Vagina (tissue), 2 donors: ENCODE measurements at regions not wholly inside any gene's neighbourhood (a gene's known extent, or its start where the extent isn't known, plus 50 kb on each side); places are given as distances from the start of the nearest gene placed in this dataset.
A peak's percentile ranks its signal among the peaks of the same experiment; 100 is the strongest.

Experiments used
- DNase-seq, 2 donors: peaks; one replicate each; pipeline ENCODE4 v3.0.0-alpha.2; 2017; ENCODE audit errors: extremely low spot score in 2 of 2
- H3K27ac ChIP-seq: fragments of 200-600 bp; sonication (generic); one replicate; pipeline ENCODE4 v1.5.1; 2019
- H3K27me3 ChIP-seq: fragments of 200-600 bp; sonication (generic); one replicate; pipeline ENCODE4 v1.5.1; 2019
- H3K36me3 ChIP-seq, 2 donors: fragments of 200-600 bp; sonication (generic); one replicate each; pipeline ENCODE4 v1.5.1; 2017 to 2019
- H3K4me1 ChIP-seq: fragments of 200-600 bp; sonication (generic); one replicate; pipeline ENCODE4 v1.5.1; 2019
- H3K4me3 ChIP-seq, 2 donors: fragments of 200-600 bp; sonication (generic); 1 replicate in 1 of 2; 2 replicates in 1 of 2; pipeline ENCODE4 v1.5.1; 2016 to 2019
- H3K9me3 ChIP-seq: fragments of 200-600 bp; sonication (generic); one replicate; pipeline ENCODE4 v1.5.1; 2019
- POLR2A ChIP-seq, 2 donors: fragments of 450-650 bp; IDR thresholded peaks; one replicate each; pipeline ENCODE4 v1.6.1; 2017; ENCODE audit warnings: antibody characterized with exemption in 2 of 2, mild to moderate bottlenecking in 2 of 2, moderate library complexity in 2 of 2
- POLR2AphosphoS5 ChIP-seq, 2 donors: sonication (generic); formaldehyde crosslinking; IDR thresholded peaks; one replicate each; pipeline ENCODE4 v1.9.0; 2017; ENCODE audit warnings: antibody characterized with exemption in 2 of 2, mild to moderate bottlenecking in 2 of 2, low read depth in 1 of 2; ENCODE audit not compliant: insufficient read depth in 1 of 2
- intact Hi-C: fragments of 100-400 bp; cut with DNase I; formaldehyde crosslinking; loops from one replicate; pipeline ENCODE4 v1.15.1; 2023
- TF ChIP-seq, protein P1 (sequence below), 3 experiments: fragments of 450-650 bp in 2 of 3; fragments of 200-600 bp in 1 of 3; sonication (generic) in 1 of 3; IDR thresholded peaks; one replicate each; pipeline ENCODE4 v1.5.1; 2017 to 2019; ENCODE audit warnings: antibody characterized with exemption in 3 of 3, mild to moderate bottlenecking in 2 of 3, moderate library complexity in 2 of 3

DNA sequence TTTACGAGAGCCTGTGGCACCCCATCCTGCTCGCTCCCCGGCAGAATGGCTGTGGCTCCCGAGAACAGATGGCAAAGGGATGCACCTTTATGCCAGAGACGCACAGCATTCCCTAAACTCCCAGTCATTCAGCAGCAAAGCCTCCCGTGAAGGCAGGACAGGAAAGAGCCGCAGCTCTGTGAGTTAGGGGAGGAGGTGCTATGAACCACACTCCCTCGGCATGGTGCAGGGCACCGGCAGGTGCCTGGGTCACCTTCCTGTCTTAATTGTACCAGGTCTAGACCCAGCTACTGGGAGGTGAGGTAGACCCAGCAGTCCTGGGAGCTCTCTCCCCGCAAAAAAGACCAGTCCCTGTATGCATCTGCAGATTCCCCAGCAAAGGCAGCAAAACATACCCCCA lies 149.8 kb downstream of the TWIST2 start:
- no peaks in the 10 kb centered on the region for H3K4me1 ChIP-seq
- DNase-seq = peak in 1 of 2 donors; percentile 81
- TF ChIP-seq, protein P1, sequence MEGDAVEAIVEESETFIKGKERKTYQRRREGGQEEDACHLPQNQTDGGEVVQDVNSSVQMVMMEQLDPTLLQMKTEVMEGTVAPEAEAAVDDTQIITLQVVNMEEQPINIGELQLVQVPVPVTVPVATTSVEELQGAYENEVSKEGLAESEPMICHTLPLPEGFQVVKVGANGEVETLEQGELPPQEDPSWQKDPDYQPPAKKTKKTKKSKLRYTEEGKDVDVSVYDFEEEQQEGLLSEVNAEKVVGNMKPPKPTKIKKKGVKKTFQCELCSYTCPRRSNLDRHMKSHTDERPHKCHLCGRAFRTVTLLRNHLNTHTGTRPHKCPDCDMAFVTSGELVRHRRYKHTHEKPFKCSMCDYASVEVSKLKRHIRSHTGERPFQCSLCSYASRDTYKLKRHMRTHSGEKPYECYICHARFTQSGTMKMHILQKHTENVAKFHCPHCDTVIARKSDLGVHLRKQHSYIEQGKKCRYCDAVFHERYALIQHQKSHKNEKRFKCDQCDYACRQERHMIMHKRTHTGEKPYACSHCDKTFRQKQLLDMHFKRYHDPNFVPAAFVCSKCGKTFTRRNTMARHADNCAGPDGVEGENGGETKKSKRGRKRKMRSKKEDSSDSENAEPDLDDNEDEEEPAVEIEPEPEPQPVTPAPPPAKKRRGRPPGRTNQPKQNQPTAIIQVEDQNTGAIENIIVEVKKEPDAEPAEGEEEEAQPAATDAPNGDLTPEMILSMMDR (IDR thresholded peaks at IDR 0.05) = no peak
- TF ChIP-seq POLR2AphosphoS5 (IDR thresholded peaks at IDR 0.05; ENCODE audit: insufficient read depth in 1 of 2, low read depth in 1 of 2) = no peak
- TF ChIP-seq POLR2A (IDR thresholded peaks at IDR 0.05) = no peak
- intact Hi-C loops = no loop called here
- H3K27ac ChIP-seq = no peak overlapping the region
- no peak overlapping the region for H3K4me3 ChIP-seq
- H3K36me3 ChIP-seq = no peaks in the 10 kb centered on the region
- no peaks in the 10 kb centered on the region for H3K27me3 ChIP-seq
- no peaks in the 10 kb centered on the region for H3K9me3 ChIP-seq
